AML-193 (cell line): ENCODE measurements at regions not wholly inside any gene's neighbourhood (a gene's known extent, or its start where the extent isn't known, plus 50 kb on each side); places are given as distances from the start of the nearest gene placed in this dataset.
A peak's percentile ranks its signal among the peaks of the same experiment; 100 is the strongest.
"Not testable (repeated sequence)": the region's sequence is repeated elsewhere in the genome, so short reads cannot be mapped to it uniquely, and the experiment has no call there.

Source experiments
- DNase-seq, 2 experiments: peaks; one replicate each; lab custom pipeline; 2025; lab: John Stamatoyannopoulos, UW

GRCh38 chr18:33854086-33854826, 276.2 kb downstream of the ASXL3 start:
- DNase-seq = no peak

GRCh38 chr18:33853187-33853586, 275.2 kb downstream of the ASXL3 start:
- no peak for DNase-seq

GRCh38 chr18:33851546-33852078, 273.6 kb downstream of the ASXL3 start:
- no peak for DNase-seq

GRCh38 chr18:33849731-33850130, 271.7 kb downstream of the ASXL3 start:
- no peak for DNase-seq

- DNase-seq = no peak
These were observed 266.2 kb downstream of the ASXL3 start for GRCh38 chr18:33844232-33844631.

GRCh38 chr18:33841221-33841967, 263.4 kb downstream of the ASXL3 start:
- DNase-seq = no peak

GRCh38 chr18:33840212-33840593, 262.2 kb downstream of the ASXL3 start:
- no peak for DNase-seq

GRCh38 chr18:33839452-33840211, 261.6 kb downstream of the ASXL3 start:
- DNase-seq = peak; percentile 19 to 43

GRCh38 chr18:33838054-33838453, 260.0 kb downstream of the ASXL3 start:
- DNase-seq = no peak

GRCh38 chr18:33837191-33837590, 259.2 kb downstream of the ASXL3 start:
- DNase-seq = no peak

- DNase-seq = no peak
These were observed 258.5 kb downstream of the ASXL3 start for GRCh38 chr18:33836564-33836963.

- no peak for DNase-seq
These were observed 257.4 kb downstream of the ASXL3 start for GRCh38 chr18:33835419-33835818.

- DNase-seq = no peak
These were observed 255.8 kb downstream of the ASXL3 start for GRCh38 chr18:33833842-33834241.

GRCh38 chr18:33831424-33831823, 253.4 kb downstream of the ASXL3 start:
- no peak for DNase-seq

- DNase-seq = no peak
These were observed 252.2 kb downstream of the ASXL3 start for GRCh38 chr18:33830213-33830612.

GRCh38 chr18:33828949-33829348, 250.9 kb downstream of the ASXL3 start:
- no peak for DNase-seq

GRCh38 chr18:33826151-33826550, 248.1 kb downstream of the ASXL3 start:
- no peak for DNase-seq

- no peak for DNase-seq
These were observed 243.5 kb downstream of the ASXL3 start for GRCh38 chr18:33821503-33821902.

- DNase-seq = no peak
These were observed 242.7 kb downstream of the ASXL3 start for GRCh38 chr18:33820517-33821371.

GRCh38 chr18:33819692-33820343, 241.8 kb downstream of the ASXL3 start:
- not testable (repeated sequence) for DNase-seq

- no peak for DNase-seq
These were observed 240.1 kb downstream of the ASXL3 start for GRCh38 chr18:33818145-33818544.
